Pancreas (tissue), 10 donors: ENCODE measurements at regions not wholly inside any gene's neighbourhood (a gene's known extent, or its start where the extent isn't known, plus 50 kb on each side); places are given as distances from the start of the nearest gene placed in this dataset.

Experiments used
- ATAC-seq, 4 donors: fragments of 200-7000 bp; cut with Tn5 transposase; one replicate each; pipeline versions ENCODE4 v1.8.0 to v1.9.1; 2020; ENCODE audit warnings: mild to moderate bottlenecking in 4 of 4, moderate library complexity in 4 of 4
- DNase-seq, 6 donors: peaks; one replicate each; pipeline ENCODE4 v3.0.0-alpha.2; 2020
- FAIRE-seq: peaks from 2 replicates; lab custom pipeline; 2012; peaks lifted over from hg19 to GRCh38; lab: Jason Lieb, UNC
- H3K27ac ChIP-seq, 4 donors: fragments of 200-600 bp; sonication (generic); 1 replicate in 3 of 4; 2 replicates in 1 of 4; pipeline versions ENCODE4 v1.5.0 to v1.8.0; 2020
- H3K27me3 ChIP-seq, 4 donors: fragments of 200-600 bp; one replicate each; pipeline ENCODE4 v1.8.0; 2021
- H3K36me3 ChIP-seq, 3 donors: fragments of 200-600 bp; sonication (generic) in 1 of 3; one replicate each; pipeline versions ENCODE4 v1.5.0 to v1.8.0; 2020 to 2021
- H3K4me1 ChIP-seq, 3 donors: fragments of 200-600 bp; one replicate each; pipeline ENCODE4 v1.8.0; 2021
- H3K4me3 ChIP-seq, 4 donors: fragments of 200-600 bp; sonication (generic) in 2 of 4; one replicate each; pipeline versions ENCODE4 v1.5.0 to v1.8.0; 2020 to 2021
- H3K9me3 ChIP-seq, 4 donors: fragments of 200-600 bp; one replicate each; pipeline ENCODE4 v1.8.0; 2021
- CTCF ChIP-seq, 4 donors: fragments of 200-600 bp; sonication (generic) in 3 of 4; IDR thresholded peaks; one replicate each; pipeline versions ENCODE4 v1.5.0 to v1.8.0; 2021; ENCODE audit warnings: antibody characterized with exemption in 4 of 4
- WGBS, 2 donors: extraction: QIAGEN DNeasy Blood & Tissue Kit; methylation state at CpG; one replicate each; pipeline ENCODE4 v1.1.7; 2013; 5-methylcytosine and 5-hydroxymethylcytosine counted together
- intact Hi-C, 3 donors: fragments of 100-400 bp; cut with DNase I; formaldehyde crosslinking; loops; one replicate each; pipeline versions ENCODE4 v1.11.1 to v1.14.2; 2022
- donor health status: healthy with polysubstance abuse.
- donor health status: DM: no; HTN: no; CAD: no; lungs with moderate emphysema.
- donor health status: DM: no; HTN: no; CAD: no.
- donor health status: control.
- donor health status: control.
- donor health status: Bipolar disorder and iron deficiency.
- donor health status: DM: yes; HTN: yes; CAD: no.
- donor health status: DM: no; HTN: no; CAD: no.
- donor health status: DM: no; HTN: no; CAD: no.
- donor health status: DM: yes; HTN: yes; CAD: no.

- no peaks in the 10 kb centered on the region for H3K9me3 ChIP-seq
- H3K4me1 ChIP-seq: no peaks in the 10 kb centered on the region
- TF ChIP-seq CTCF (IDR thresholded peaks at IDR 0.05): no peak
- 64 to 78% methylated on average over 1 of the region's 1 CpG for WGBS, 2 donors
- no peaks in the 10 kb centered on the region for H3K27me3 ChIP-seq
- ATAC-seq (no peak), DNase-seq (no peak), FAIRE-seq (no peak)
- no peak overlapping the region for H3K27ac ChIP-seq
- no peaks in the 10 kb centered on the region for H3K36me3 ChIP-seq
- no peak overlapping the region for H3K4me3 ChIP-seq
- intact Hi-C loops: no loop called here
Measured at GRCh38 chr3:117539729-117540128, 830.1 kb downstream of the TUSC7 start.

- Histone ChIP-seq H3K27me3 (no peaks in the 10 kb centered on the region), H3K9me3 (no peaks in the 10 kb centered on the region), H3K36me3 (no peaks in the 10 kb centered on the region), H3K4me1 (no peaks in the 10 kb centered on the region), H3K27ac (no peak overlapping the region), H3K4me3 (no peak overlapping the region)
- TF ChIP-seq CTCF (IDR thresholded peaks at IDR 0.05): no peak
- FAIRE-seq: no peak
- no peak for DNase-seq
- 88 to 93% methylated on average over 1 of the region's 1 CpG for WGBS, 2 donors
- intact Hi-C loops: no loop called here
- ATAC-seq: no peak
Measured at GRCh38 chr3:117540597-117540996, 831.0 kb downstream of the TUSC7 start.

GRCh38 chr3:117541721-117542120 is 832.1 kb downstream of the TUSC7 start:
- Histone ChIP-seq H3K4me1 (no peaks in the 10 kb centered on the region), H3K27ac (no peak overlapping the region), H3K27me3 (no peaks in the 10 kb centered on the region), H3K4me3 (no peak overlapping the region), H3K9me3 (no peaks in the 10 kb centered on the region), H3K36me3 (no peaks in the 10 kb centered on the region)
- 73 to 78% methylated on average over 3 of the region's 3 CpGs for WGBS, 2 donors
- no peak for FAIRE-seq
- no peak for TF ChIP-seq CTCF (IDR thresholded peaks at IDR 0.05)
- DNase-seq: no peak
- intact Hi-C loops: no loop called here
- ATAC-seq: no peak

- no peak for TF ChIP-seq CTCF (IDR thresholded peaks at IDR 0.05)
- intact Hi-C loops: no loop called here
- Histone ChIP-seq H3K9me3 (no peaks in the 10 kb centered on the region), H3K36me3 (no peaks in the 10 kb centered on the region), H3K4me1 (no peaks in the 10 kb centered on the region), H3K27me3 (no peaks in the 10 kb centered on the region), H3K4me3 (no peak overlapping the region), H3K27ac (no peak overlapping the region)
- no peak for DNase-seq
- WGBS, 2 donors: 81 to 86% methylated on average over 1 of the region's 1 CpG
- FAIRE-seq: no peak
- ATAC-seq: no peak
Measured at GRCh38 chr3:117543521-117543920, 833.9 kb downstream of the TUSC7 start.

- no peak for TF ChIP-seq CTCF (IDR thresholded peaks at IDR 0.05)
- Histone ChIP-seq H3K27ac (no peak overlapping the region), H3K9me3 (no peaks in the 10 kb centered on the region), H3K36me3 (no peaks in the 10 kb centered on the region), H3K4me1 (no peaks in the 10 kb centered on the region), H3K27me3 (no peaks in the 10 kb centered on the region), H3K4me3 (no peak overlapping the region)
- ATAC-seq (no peak), DNase-seq (no peak), FAIRE-seq (no peak)
- intact Hi-C loops: no loop called here
- 71 to 72% methylated on average over 4 of the region's 4 CpGs for WGBS, 2 donors
Measured at GRCh38 chr3:117545484-117545883, 835.9 kb downstream of the TUSC7 start.
